ENCODE measurements at regions not wholly inside any gene's neighbourhood (a gene's known extent, or its start where the extent isn't known, plus 50 kb on each side); places are given as distances from the start of the nearest gene placed in this dataset.
A peak's percentile ranks its signal among the peaks of the same experiment; 100 is the strongest.

DNA sequence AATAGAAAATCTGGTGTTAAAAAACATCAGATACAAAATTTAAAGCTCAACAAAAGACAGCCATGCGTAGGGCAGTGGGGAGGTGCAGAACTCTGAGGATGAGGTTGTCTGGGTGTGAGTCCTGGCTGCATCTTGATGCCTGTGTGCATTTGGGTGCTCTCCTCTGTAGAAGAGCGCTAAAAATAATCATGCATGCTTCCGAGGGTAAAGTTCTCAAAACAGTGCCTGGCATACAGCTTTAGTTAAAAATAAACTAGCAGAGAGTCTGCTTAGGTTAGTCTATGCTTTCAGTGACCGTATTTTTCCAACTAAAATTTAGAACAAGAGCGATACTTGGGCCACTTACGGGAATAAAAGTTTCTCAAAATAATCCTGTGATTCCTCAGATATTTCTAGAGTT is 55.5 kb upstream of the SPATA31C2 start:
- Histone ChIP-seq H3K9me3 (ENCODE audit: low read depth, low read length, poor library complexity, severe bottlenecking) (no peaks in the 10 kb centered on the region), H3K4me3 (ENCODE audit: low read depth, low read length, poor library complexity, severe bottlenecking) (no peak overlapping the region), H3K36me3 (ENCODE audit: insufficient read depth, low read length, poor library complexity, severe bottlenecking) (no peaks in the 10 kb centered on the region), H3K4me1 (ENCODE audit: insufficient read depth, low read length, poor library complexity, severe bottlenecking) (peaks cover 44% of the 10 kb centered on the region), H3K27ac (ENCODE audit: low read depth, low read length, poor library complexity, severe bottlenecking) (peak overlapping the region; percentile 97), H3K27me3 (replicated peaks; ENCODE audit: insufficient read depth, low read depth, low read length, poor library complexity) (no peaks in the 10 kb centered on the region)
- no peak for TF ChIP-seq CTCF (conservative IDR thresholded peaks at IDR 0.05; ENCODE audit: low read depth, low read length)
- no peak for TF ChIP-seq EZH2 (IDR thresholded peaks at IDR 0.05; ENCODE audit: borderline replicate concordance, low read depth, low read length, poor library complexity, severe bottlenecking)
- POLR2A ChIA-PET (ENCODE audit: low non-redundant PET): no interaction called here
- no TSS peak for BruUV-seq (replicated peaks)
- no peak for DNase-seq (ENCODE audit: low spot score)
- intact Hi-C loops (cut with micrococcal nuclease; ENCODE audit: unreplicated experiment): loop anchor here (10.0 kb wide), 1 partner anchor 849 kb away; no protein-coding TSS in a partner anchor
- CTCF ChIA-PET: no interaction called here

DNA sequence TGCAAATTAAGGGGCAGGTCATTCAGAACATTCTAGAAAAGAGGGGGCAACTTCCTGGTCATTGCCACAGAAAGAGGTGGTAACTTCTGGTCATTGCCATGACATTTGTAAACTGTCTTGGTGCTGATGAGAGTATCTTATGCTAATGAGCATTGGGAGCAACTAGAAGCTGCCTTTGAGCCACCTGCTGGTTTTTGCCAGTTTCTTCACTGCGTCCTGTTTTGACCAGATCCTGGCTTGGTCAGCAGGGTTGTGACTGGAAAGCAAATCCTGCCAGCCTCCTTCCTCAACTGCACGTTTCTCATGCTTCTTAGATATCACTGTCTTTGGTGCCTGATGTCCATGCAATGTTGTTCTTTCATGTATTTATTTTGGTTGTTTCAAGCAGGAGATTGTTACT is 53.2 kb upstream of the SPATA31C2 start:
- ChIA-PET POLR2A (ENCODE audit: low non-redundant PET) (no interaction called here), CTCF (no interaction called here)
- TF ChIP-seq EZH2 (IDR thresholded peaks at IDR 0.05; ENCODE audit: borderline replicate concordance, low read depth, low read length, poor library complexity, severe bottlenecking): no peak
- no peak for TF ChIP-seq CTCF (conservative IDR thresholded peaks at IDR 0.05; ENCODE audit: low read depth, low read length)
- Histone ChIP-seq H3K27me3 (replicated peaks; ENCODE audit: insufficient read depth, low read depth, low read length, poor library complexity) (no peaks in the 10 kb centered on the region), H3K27ac (ENCODE audit: low read depth, low read length, poor library complexity, severe bottlenecking) (no peak overlapping the region), H3K9me3 (ENCODE audit: low read depth, low read length, poor library complexity, severe bottlenecking) (no peaks in the 10 kb centered on the region), H3K4me3 (ENCODE audit: low read depth, low read length, poor library complexity, severe bottlenecking) (no peak overlapping the region), H3K4me1 (ENCODE audit: insufficient read depth, low read length, poor library complexity, severe bottlenecking) (peaks cover 35% of the 10 kb centered on the region), H3K36me3 (ENCODE audit: insufficient read depth, low read length, poor library complexity, severe bottlenecking) (no peaks in the 10 kb centered on the region)
- intact Hi-C loops (cut with micrococcal nuclease; ENCODE audit: unreplicated experiment): loop anchor here (10.0 kb wide), 1 partner anchor 847 kb away; no protein-coding TSS in a partner anchor
- no TSS peak for BruUV-seq (replicated peaks)
- no peak for DNase-seq (ENCODE audit: low spot score)

GRCh38 chr9:88189371-88189770 is 51.1 kb upstream of the SPATA31C2 start:
- no peak for DNase-seq (ENCODE audit: low spot score)
- H3K36me3 ChIP-seq (ENCODE audit: insufficient read depth, low read length, poor library complexity, severe bottlenecking): no peaks in the 10 kb centered on the region
- ChIA-PET POLR2A (ENCODE audit: low non-redundant PET) (no interaction called here), CTCF (no interaction called here)
- peaks cover 28% of the 10 kb centered on the region for H3K4me1 ChIP-seq (ENCODE audit: insufficient read depth, low read length, poor library complexity, severe bottlenecking)
- intact Hi-C loops (cut with micrococcal nuclease; ENCODE audit: unreplicated experiment): no loop called here
- H3K27me3 ChIP-seq (replicated peaks; ENCODE audit: insufficient read depth, low read depth, low read length, poor library complexity): no peaks in the 10 kb centered on the region
- H3K4me3 ChIP-seq (ENCODE audit: low read depth, low read length, poor library complexity, severe bottlenecking): no peak overlapping the region
- TF ChIP-seq EZH2 (IDR thresholded peaks at IDR 0.05; ENCODE audit: borderline replicate concordance, low read depth, low read length, poor library complexity, severe bottlenecking) (no peak), CTCF (conservative IDR thresholded peaks at IDR 0.05; ENCODE audit: low read depth, low read length) (no peak)
- H3K9me3 ChIP-seq (ENCODE audit: low read depth, low read length, poor library complexity, severe bottlenecking): no peaks in the 10 kb centered on the region
- no TSS peak for BruUV-seq (replicated peaks)
- H3K27ac ChIP-seq (ENCODE audit: low read depth, low read length, poor library complexity, severe bottlenecking): peak overlapping the region; percentile 33
